K562 (cell line): ENCODE measurements at regions not wholly inside any gene's neighbourhood (a gene's known extent, or its start where the extent isn't known, plus 50 kb on each side); places are given as distances from the start of the nearest gene placed in this dataset.
A peak's percentile ranks its signal among the peaks of the same experiment; 100 is the strongest.

Experiments
- MBD2 ChIP-seq: sonication (generic); IDR thresholded peaks from 2 replicates; pipeline ENCODE4 v1.6.1; 2016; ENCODE audit warnings: low read depth, borderline replicate concordance
- PHF21A ChIP-seq: fragments of 450-650 bp; IDR thresholded peaks from 2 replicates; pipeline ENCODE4 v1.6.1; 2017; ENCODE audit warnings: low read depth, borderline replicate concordance
- RAD21 ChIP-seq, 2 experiments: fragments of 250-450 bp in 1 of 2; fragments of 450-650 bp in 1 of 2; sonication (Bioruptor Pico) in 1 of 2; formaldehyde crosslinking in 1 of 2; IDR thresholded peaks in 1 of 2; conservative IDR thresholded peaks in 1 of 2; 2 replicates each; pipeline versions ENCODE4 v1.4.0 to v1.8.0; 2020 to 2022; ENCODE audit warnings: mild to moderate bottlenecking in 2 of 2, moderate library complexity in 1 of 2
- SIRT6 ChIP-seq: IDR thresholded peaks from one replicate; pipeline ENCODE4 v1.6.1; 2012; ENCODE audit warnings: low read depth, mild to moderate bottlenecking, control low read depth, inconsistent platforms, low read length, moderate library complexity
- ZNF212 ChIP-seq: fragments of 450-650 bp; formaldehyde crosslinking; IDR thresholded peaks from 2 replicates; pipeline ENCODE4 v1.4.0; 2020; ENCODE audit warnings: mild to moderate bottlenecking
- ZNF239 ChIP-seq: fragments of 250-450 bp; sonication (Bioruptor Pico); IDR thresholded peaks from 2 replicates; pipeline ENCODE4 v1.4.0; 2020; ENCODE audit warnings: mild to moderate bottlenecking
- ZZZ3 ChIP-seq: fragments of 450-650 bp; IDR thresholded peaks from 2 replicates; pipeline ENCODE4 v1.6.1; 2016; ENCODE audit warnings: antibody characterized with exemption, mild to moderate bottlenecking, moderate library complexity
- TF ChIP-seq, protein P1 (sequence below), 2 experiments: fragments of 450-650 bp; IDR thresholded peaks; 2 replicates each; pipeline ENCODE4 v1.6.1; 2016; ENCODE audit warnings: mild to moderate bottlenecking in 2 of 2, borderline replicate concordance in 1 of 2, low read depth in 1 of 2, moderate library complexity in 1 of 2
- TF ChIP-seq, protein P2 (sequence below), 2 experiments: IDR thresholded peaks in 1 of 2; conservative IDR thresholded peaks in 1 of 2; 2 replicates each; pipeline ENCODE4 v1.6.1; 2016; ENCODE audit warnings: low read depth in 2 of 2, mild to moderate bottlenecking in 1 of 2, missing compliant biosample characterization in 1 of 2, missing genetic modification characterization in 1 of 2, moderate library complexity in 1 of 2
- TF ChIP-seq, protein P3 (sequence below): fragments of 150-350 bp; IDR thresholded peaks from 2 replicates; pipeline ENCODE4 v1.6.1; 2014; ENCODE audit warnings: low read depth, mild to moderate bottlenecking, low read length, borderline replicate concordance

DNA sequence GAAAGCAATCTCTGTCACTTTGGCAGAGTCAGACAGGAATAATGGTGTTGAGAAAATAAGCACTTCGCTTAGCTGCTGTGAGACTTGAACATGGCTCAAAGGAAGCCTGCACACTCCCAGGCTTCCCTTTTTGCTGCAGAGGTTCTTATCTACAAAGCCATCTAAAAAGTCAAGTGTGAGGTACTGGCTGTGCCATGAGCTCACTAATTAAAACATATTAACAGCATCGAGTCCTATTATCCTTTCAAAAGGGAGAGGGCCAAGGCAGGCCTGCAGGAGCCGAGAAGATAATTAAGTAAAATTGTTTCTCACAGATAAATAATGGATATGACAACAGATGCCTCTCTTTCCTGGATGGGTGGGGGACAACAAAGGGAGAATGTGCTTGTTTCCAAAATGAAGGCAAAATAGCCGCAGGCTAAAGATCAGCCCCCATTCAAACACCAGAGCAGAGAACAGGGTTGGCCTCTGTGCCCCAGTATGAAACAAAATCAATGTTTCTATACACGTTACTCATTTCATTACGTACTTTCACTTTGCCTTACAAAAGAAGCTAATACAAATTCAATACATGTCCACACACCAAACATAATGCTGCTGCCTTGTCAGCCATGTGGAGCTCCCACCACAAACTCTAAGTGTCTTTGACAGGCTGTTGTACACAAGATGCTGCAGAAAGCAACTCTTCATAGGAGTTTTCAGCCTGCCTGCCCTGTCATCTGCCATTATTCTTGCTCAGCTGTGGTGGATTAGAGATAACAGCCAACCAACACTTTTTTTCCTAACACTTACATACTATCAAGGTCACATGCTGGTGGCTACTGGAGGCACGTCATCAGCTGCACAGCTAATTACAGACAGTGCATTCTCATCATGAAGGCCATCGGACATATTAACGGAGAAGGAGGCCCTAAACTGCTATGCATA is 55.3 kb downstream of the ELAPOR2 start (continued):
- TF ChIP-seq, protein P1, sequence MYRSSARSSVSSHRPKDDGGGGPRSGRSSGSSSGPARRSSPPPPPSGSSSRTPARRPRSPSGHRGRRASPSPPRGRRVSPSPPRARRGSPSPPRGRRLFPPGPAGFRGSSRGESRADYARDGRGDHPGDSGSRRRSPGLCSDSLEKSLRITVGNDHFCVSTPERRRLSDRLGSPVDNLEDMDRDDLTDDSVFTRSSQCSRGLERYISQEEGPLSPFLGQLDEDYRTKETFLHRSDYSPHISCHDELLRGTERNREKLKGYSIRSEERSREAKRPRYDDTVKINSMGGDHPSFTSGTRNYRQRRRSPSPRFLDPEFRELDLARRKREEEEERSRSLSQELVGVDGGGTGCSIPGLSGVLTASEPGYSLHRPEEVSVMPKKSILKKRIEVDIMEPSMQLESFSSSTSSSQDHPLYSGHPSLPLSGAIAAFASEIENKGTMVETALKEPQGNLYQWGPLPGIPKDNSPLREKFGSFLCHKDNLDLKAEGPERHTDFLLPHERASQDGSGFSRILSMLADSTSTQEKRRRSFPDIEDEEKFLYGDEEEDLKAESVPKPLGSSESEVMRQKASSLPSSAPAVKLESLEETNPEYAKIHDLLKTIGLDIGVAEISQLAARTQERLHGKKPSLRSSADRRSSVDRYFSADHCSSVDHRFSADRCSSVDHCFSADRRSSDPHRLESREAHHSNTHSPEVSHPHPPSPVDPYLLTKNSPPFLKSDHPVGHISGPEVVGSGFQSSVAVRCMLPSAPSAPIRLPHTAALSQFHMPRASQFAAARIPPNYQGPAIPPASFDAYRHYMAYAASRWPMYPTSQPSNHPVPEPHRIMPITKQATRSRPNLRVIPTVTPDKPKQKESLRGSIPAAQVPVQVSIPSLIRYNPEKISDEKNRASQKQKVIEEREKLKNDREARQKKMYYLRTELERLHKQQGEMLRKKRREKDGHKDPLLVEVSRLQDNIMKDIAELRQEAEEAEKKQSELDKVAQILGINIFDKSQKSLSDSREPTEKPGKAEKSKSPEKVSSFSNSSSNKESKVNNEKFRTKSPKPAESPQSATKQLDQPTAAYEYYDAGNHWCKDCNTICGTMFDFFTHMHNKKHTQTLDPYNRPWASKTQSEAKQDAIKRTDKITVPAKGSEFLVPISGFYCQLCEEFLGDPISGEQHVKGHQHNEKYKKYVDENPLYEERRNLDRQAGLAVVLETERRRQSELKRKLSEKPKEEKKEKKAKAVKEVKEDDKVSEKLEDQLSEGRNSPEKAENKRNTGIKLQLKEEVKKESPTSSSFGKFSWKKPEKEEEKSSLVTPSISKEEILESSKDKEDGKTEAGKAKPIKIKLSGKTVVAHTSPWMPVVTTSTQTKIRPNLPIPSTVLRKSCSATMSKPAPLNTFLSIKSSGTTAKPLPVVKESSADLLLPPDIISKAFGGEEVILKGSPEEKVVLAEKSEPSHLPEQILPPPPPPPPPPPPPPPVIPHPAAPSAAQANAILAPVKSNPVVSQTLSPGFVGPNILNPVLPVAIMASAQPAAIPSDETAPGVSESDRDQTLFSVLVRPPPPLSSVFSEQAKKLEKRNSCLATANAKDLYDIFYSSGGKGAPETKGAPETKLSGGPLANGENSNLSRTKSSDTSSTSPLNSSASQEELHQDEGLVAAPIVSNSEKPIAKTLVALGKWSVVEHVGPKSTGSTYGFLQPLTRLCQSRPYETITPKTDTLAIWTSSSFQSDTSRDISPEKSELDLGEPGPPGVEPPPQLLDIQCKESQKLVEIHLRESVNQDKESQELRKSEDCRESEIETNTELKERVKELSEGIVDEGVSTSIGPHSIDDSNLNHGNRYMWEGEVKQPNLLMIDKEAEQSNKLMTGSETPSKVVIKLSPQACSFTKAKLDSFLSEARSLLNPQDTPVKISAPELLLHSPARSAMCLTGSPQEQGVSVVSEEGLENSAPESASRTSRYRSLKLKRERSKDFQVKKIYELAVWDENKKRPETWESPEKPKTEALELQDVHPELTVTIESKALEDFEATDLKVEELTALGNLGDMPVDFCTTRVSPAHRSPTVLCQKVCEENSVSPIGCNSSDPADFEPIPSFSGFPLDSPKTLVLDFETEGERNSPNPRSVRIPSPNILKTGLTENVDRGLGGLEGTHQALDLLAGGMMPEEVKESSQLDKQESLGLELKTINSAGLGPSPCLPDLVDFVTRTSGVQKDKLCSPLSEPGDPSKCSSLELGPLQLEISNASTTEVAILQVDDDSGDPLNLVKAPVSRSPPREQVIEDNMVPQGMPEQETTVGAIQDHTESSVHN (IDR thresholded peaks at IDR 0.05; ENCODE audit: borderline replicate concordance in 1 of 2, low read depth in 1 of 2) = peak; percentile 55 to 94; a peak in 2 of 4 replicates
- TF ChIP-seq ZNF239 (CRISPR knock-in tag) = no peak
- TF ChIP-seq RAD21 (CRISPR knock-in tag; conservative IDR thresholded peaks at IDR 0.05 in 1 of 2, IDR thresholded peaks at IDR 0.05 in 1 of 2) = no peak
- no peak for TF ChIP-seq MBD2
- no peak for TF ChIP-seq ZNF212 (CRISPR knock-in tag)
- no peak for TF ChIP-seq ZZZ3
- TF ChIP-seq SIRT6 = no peak
- TF ChIP-seq, protein P2, sequence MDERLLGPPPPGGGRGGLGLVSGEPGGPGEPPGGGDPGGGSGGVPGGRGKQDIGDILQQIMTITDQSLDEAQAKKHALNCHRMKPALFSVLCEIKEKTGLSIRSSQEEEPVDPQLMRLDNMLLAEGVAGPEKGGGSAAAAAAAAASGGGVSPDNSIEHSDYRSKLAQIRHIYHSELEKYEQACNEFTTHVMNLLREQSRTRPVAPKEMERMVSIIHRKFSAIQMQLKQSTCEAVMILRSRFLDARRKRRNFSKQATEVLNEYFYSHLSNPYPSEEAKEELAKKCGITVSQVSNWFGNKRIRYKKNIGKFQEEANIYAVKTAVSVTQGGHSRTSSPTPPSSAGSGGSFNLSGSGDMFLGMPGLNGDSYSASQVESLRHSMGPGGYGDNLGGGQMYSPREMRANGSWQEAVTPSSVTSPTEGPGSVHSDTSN (CRISPR knock-in tag; IDR thresholded peaks at IDR 0.05; ENCODE audit: low read depth) = no peak
- TF ChIP-seq, protein P2 (tag; conservative IDR thresholded peaks at IDR 0.05; ENCODE audit: low read depth) = peak; percentile 90
- TF ChIP-seq, protein P3, sequence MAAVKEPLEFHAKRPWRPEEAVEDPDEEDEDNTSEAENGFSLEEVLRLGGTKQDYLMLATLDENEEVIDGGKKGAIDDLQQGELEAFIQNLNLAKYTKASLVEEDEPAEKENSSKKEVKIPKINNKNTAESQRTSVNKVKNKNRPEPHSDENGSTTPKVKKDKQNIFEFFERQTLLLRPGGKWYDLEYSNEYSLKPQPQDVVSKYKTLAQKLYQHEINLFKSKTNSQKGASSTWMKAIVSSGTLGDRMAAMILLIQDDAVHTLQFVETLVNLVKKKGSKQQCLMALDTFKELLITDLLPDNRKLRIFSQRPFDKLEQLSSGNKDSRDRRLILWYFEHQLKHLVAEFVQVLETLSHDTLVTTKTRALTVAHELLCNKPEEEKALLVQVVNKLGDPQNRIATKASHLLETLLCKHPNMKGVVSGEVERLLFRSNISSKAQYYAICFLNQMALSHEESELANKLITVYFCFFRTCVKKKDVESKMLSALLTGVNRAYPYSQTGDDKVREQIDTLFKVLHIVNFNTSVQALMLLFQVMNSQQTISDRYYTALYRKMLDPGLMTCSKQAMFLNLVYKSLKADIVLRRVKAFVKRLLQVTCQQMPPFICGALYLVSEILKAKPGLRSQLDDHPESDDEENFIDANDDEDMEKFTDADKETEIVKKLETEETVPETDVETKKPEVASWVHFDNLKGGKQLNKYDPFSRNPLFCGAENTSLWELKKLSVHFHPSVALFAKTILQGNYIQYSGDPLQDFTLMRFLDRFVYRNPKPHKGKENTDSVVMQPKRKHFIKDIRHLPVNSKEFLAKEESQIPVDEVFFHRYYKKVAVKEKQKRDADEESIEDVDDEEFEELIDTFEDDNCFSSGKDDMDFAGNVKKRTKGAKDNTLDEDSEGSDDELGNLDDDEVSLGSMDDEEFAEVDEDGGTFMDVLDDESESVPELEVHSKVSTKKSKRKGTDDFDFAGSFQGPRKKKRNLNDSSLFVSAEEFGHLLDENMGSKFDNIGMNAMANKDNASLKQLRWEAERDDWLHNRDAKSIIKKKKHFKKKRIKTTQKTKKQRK = no peak
- TF ChIP-seq PHF21A = no peak
